ENCODE measurements at regions not wholly inside any gene's neighbourhood (a gene's known extent, or its start where the extent isn't known, plus 50 kb on each side); places are given as distances from the start of the nearest gene placed in this dataset.

- H3K4me3 ChIP-seq: no peak overlapping the region
- intact Hi-C loops (cut with DNase I): no loop called here
- DNase-seq (ENCODE audit: extremely low spot score in 2 of 2): no peak
Measured at GRCh38 chr10:33074443-33074842, 116.4 kb upstream of the ITGB1 start.

GRCh38 chr10:33073641-33074415 is 115.8 kb upstream of the ITGB1 start:
- no peak overlapping the region for H3K4me3 ChIP-seq
- no peak for TF ChIP-seq POLR2A (IDR thresholded peaks at IDR 0.05)
- TF ChIP-seq POLR2AphosphoS5 (IDR thresholded peaks at IDR 0.05; ENCODE audit: insufficient read depth in 1 of 2, low read depth in 1 of 2): peak in 1 of 2 donors; percentile 40
- intact Hi-C loops (cut with DNase I): no loop called here

More at GRCh38 chr10:33074443-33074842, 116.4 kb upstream of the ITGB1 start:
- Histone ChIP-seq H3K36me3 (no peaks in the 10 kb centered on the region), H3K4me1 (peaks cover 9% of the 10 kb centered on the region), H3K9me3 (no peaks in the 10 kb centered on the region), H3K27me3 (no peaks in the 10 kb centered on the region), H3K27ac (no peak overlapping the region)
- TF ChIP-seq POLR2AphosphoS5 (IDR thresholded peaks at IDR 0.05; ENCODE audit: insufficient read depth in 1 of 2, low read depth in 1 of 2) (no peak), CTCF (IDR thresholded peaks at IDR 0.05) (no peak), POLR2A (IDR thresholded peaks at IDR 0.05) (no peak)

GRCh38 chr10:33071857-33072256 is 113.8 kb upstream of the ITGB1 start:
- Histone ChIP-seq H3K27me3 (no peaks in the 10 kb centered on the region), H3K4me3 (no peak overlapping the region), H3K27ac (no peak overlapping the region), H3K4me1 (peaks cover 9% of the 10 kb centered on the region), H3K36me3 (no peaks in the 10 kb centered on the region), H3K9me3 (no peaks in the 10 kb centered on the region)
- intact Hi-C loops (cut with DNase I): no loop called here
- no peak for TF ChIP-seq POLR2AphosphoS5 (IDR thresholded peaks at IDR 0.05; ENCODE audit: insufficient read depth in 1 of 2, low read depth in 1 of 2)
- TF ChIP-seq POLR2A (IDR thresholded peaks at IDR 0.05): no peak
- no peak for TF ChIP-seq CTCF (IDR thresholded peaks at IDR 0.05)
- DNase-seq (ENCODE audit: extremely low spot score in 2 of 2): no peak

More at GRCh38 chr10:33073641-33074415, 115.8 kb upstream of the ITGB1 start:
- H3K27me3 ChIP-seq: no peaks in the 10 kb centered on the region
- H3K4me1 ChIP-seq: peaks cover 9% of the 10 kb centered on the region
- no peaks in the 10 kb centered on the region for H3K36me3 ChIP-seq
- no peak for DNase-seq (ENCODE audit: extremely low spot score in 2 of 2)
- H3K27ac ChIP-seq: peak overlapping the region; percentile 32
- no peaks in the 10 kb centered on the region for H3K9me3 ChIP-seq

- no peak overlapping the region for H3K4me3 ChIP-seq
- intact Hi-C loops (cut with DNase I): no loop called here
- H3K9me3 ChIP-seq: no peaks in the 10 kb centered on the region
- H3K27ac ChIP-seq: no peak overlapping the region
- H3K4me1 ChIP-seq: peaks cover 9% of the 10 kb centered on the region
- TF ChIP-seq POLR2A (IDR thresholded peaks at IDR 0.05) (no peak), CTCF (IDR thresholded peaks at IDR 0.05) (no peak), POLR2AphosphoS5 (IDR thresholded peaks at IDR 0.05; ENCODE audit: insufficient read depth in 1 of 2, low read depth in 1 of 2) (no peak)
- DNase-seq (ENCODE audit: extremely low spot score in 2 of 2): no peak
- H3K36me3 ChIP-seq: no peaks in the 10 kb centered on the region
- no peaks in the 10 kb centered on the region for H3K27me3 ChIP-seq
Measured at GRCh38 chr10:33070101-33070500, 112.1 kb upstream of the ITGB1 start.

- H3K27me3 ChIP-seq: no peaks in the 10 kb centered on the region
- H3K4me1 ChIP-seq: no peaks in the 10 kb centered on the region
- no peak overlapping the region for H3K27ac ChIP-seq
- TF ChIP-seq CTCF (IDR thresholded peaks at IDR 0.05): no peak
- no peak for TF ChIP-seq POLR2A (IDR thresholded peaks at IDR 0.05)
- TF ChIP-seq POLR2AphosphoS5 (IDR thresholded peaks at IDR 0.05; ENCODE audit: insufficient read depth in 1 of 2, low read depth in 1 of 2): no peak
- H3K4me3 ChIP-seq: no peak overlapping the region
- intact Hi-C loops (cut with DNase I): no loop called here
- DNase-seq (ENCODE audit: extremely low spot score in 2 of 2): no peak
- no peaks in the 10 kb centered on the region for H3K9me3 ChIP-seq
- H3K36me3 ChIP-seq: no peaks in the 10 kb centered on the region
Measured at GRCh38 chr10:33067917-33068316, 109.9 kb upstream of the ITGB1 start.

Data from vagina (tissue), 2 donors.